Astrocyte (in vitro differentiated cells and primary cell): ENCODE measurements at regions not wholly inside any gene's neighbourhood (a gene's known extent, or its start where the extent isn't known, plus 50 kb on each side); places are given as distances from the start of the nearest gene placed in this dataset.

Source experiments
- CTCF ChIP-seq: IDR thresholded peaks from 2 replicates; pipeline ENCODE4 v1.5.1; 2011; ENCODE audit warnings: low read depth, mild to moderate bottlenecking, inconsistent platforms, low read length, moderate library complexity; ENCODE audit not compliant: insufficient read depth
- EZH2 ChIP-seq: IDR thresholded peaks from 2 replicates; pipeline ENCODE4 v1.6.1; 2012; ENCODE audit warnings: mild to moderate bottlenecking, low read length, inconsistent platforms; ENCODE audit not compliant: insufficient read depth

DNA sequence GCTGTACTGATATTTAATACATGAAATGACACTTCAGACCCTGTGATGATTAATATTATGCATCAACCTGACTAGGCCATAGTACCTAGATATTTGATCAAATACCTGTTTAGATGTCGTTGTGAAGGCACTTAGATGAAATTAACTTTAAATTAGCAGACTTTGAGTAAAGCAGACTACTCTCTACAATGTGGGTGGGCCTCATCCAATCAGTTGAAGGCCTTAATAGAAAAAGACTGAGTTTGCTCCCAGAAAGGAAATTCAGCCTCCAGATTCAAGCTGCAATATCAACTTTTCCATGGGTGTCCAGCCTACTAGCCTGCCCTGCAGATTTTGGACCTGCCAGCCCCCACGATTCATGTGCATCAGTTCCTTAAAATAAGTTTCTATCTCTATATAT, 68.6 kb upstream of the TMEM168 start:
- TF ChIP-seq EZH2 (no peak), CTCF (no peak)
